Adrenal gland (tissue), 9 donors: ENCODE measurements at regions not wholly inside any gene's neighbourhood (a gene's known extent, or its start where the extent isn't known, plus 50 kb on each side); places are given as distances from the start of the nearest gene placed in this dataset.
A peak's percentile ranks its signal among the peaks of the same experiment; 100 is the strongest.

Experiments
- DNase-seq, 7 donors: peaks; one replicate each; pipeline ENCODE4 v3.0.0-alpha.2; 2019 to 2020
- H3K27ac ChIP-seq, 5 donors: fragments of 200-600 bp; sonication (generic) in 4 of 5; 1 replicate in 3 of 5; 2 replicates in 2 of 5; pipeline versions ENCODE4 v1.5.1 to v1.8.0; 2016 to 2020; ENCODE audit warnings: mild to moderate bottlenecking in 1 of 5
- H3K27me3 ChIP-seq: fragments of 200-600 bp; 2 replicates; pipeline ENCODE4 v1.8.0; 2021
- H3K36me3 ChIP-seq, 2 donors: fragments of 200-600 bp; replicated peaks in 1 of 2; 1 replicate in 1 of 2; 2 replicates in 1 of 2; pipeline versions ENCODE4 v1.5.1 to v1.8.0; 2018 to 2022
- H3K4me1 ChIP-seq, 2 donors: fragments of 200-600 bp; replicated peaks in 1 of 2; 1 replicate in 1 of 2; 2 replicates in 1 of 2; pipeline versions ENCODE4 v1.5.1 to v1.8.0; 2018 to 2021
- H3K4me3 ChIP-seq, 4 donors: fragments of 200-600 bp; sonication (generic) in 3 of 4; one replicate each; pipeline ENCODE4 v1.5.1; 2016 to 2018
- H3K9me3 ChIP-seq, 3 donors: fragments of 200-600 bp; sonication (generic) in 1 of 3; replicated peaks in 1 of 3; 1 replicate in 2 of 3; 2 replicates in 1 of 3; pipeline versions ENCODE4 v1.5.1 to v1.8.0; 2016 to 2021
- POLR2A ChIP-seq, 2 donors: fragments of 450-650 bp; IDR thresholded peaks; one replicate each; pipeline ENCODE4 v1.6.1; 2017; ENCODE audit warnings: antibody characterized with exemption in 2 of 2, mild to moderate bottlenecking in 2 of 2, moderate library complexity in 1 of 2
- WGBS, 4 donors: extraction: QIAGEN DNeasy Blood & Tissue Kit in 2 of 4; methylation state at CpG; one replicate each; pipeline versions ENCODE4 v1.1.5 to v1.1.7; 2013 to 2017; 5-methylcytosine and 5-hydroxymethylcytosine counted together
- intact Hi-C, 2 donors: fragments of 100-400 bp; cut with DNase I; formaldehyde crosslinking; loops; one replicate each; pipeline versions ENCODE4 v1.14.1 to v1.15.0; 2022 to 2023
- TF ChIP-seq, protein P1 (sequence below), 6 experiments: fragments of 450-650 bp in 4 of 6; fragments of 200-600 bp in 2 of 6; sonication (generic) in 1 of 6; IDR thresholded peaks; 1 replicate in 5 of 6; 2 replicates in 1 of 6; pipeline versions ENCODE4 v1.5.1 to v1.8.0; 2016 to 2021; ENCODE audit warnings: antibody characterized with exemption in 6 of 6, mild to moderate bottlenecking in 2 of 6, moderate library complexity in 1 of 6
- donor health status: healthy with polysubstance abuse.
- donor health status: Bipolar disorder and iron deficiency.
- donor health status: DM: yes; HTN: yes; CAD: no.
- donor health status: DM: no; HTN: no; CAD: no.
- donor health status: DM: no; HTN: no; CAD: no.

DNA sequence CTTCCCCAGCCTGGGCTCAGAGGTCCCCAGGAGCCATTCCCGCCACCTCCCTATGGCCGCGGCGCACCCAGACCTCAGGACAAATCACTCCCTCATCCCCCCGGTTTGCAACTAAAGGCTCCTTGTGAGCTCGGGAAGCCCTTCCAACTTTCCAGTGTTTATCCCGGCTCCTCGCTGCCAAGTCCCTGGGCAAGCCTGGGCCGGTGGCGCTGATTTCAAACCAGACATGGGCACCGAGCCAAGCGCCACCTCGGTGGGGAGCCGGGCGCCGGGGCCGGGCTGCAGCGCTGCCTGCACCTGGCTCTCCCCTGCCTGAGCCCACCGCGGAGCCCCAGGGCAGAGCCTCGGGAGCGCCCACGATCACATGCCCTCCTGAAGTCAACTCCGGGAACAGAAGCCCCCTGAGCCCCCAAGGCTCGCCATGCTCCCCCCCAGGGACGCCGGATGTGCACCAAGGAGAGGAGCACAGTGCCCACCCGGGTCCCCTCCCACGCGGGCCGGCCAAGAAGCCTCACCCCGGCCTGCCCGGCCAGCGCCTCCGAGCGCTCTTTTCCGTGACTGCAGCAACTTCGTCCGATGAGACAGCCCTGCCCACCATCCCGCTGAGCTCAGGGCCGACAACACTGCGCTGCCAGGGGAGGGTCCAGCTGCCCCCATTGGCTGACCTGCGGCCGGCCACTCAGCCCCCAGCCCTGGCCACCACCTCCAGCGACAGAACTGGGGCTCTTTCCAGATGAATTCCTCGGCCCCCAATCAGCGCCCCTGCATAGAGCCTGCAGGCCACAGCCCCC is 50.0 kb downstream of the NCOR2 start:
- Histone ChIP-seq H3K27ac (peak overlapping the region; percentile 92 to 98 (median 97)), H3K4me3 (peak overlapping the region in 2 of 4 donors; percentile 16 to 53), H3K4me1 (peaks cover 56 to 83% of the 10 kb centered on the region in 2 donors), H3K27me3 (no peaks in the 10 kb centered on the region), H3K9me3 (no peaks in the 10 kb centered on the region), H3K36me3 (no peaks in the 10 kb centered on the region)
- TF ChIP-seq, protein P1, sequence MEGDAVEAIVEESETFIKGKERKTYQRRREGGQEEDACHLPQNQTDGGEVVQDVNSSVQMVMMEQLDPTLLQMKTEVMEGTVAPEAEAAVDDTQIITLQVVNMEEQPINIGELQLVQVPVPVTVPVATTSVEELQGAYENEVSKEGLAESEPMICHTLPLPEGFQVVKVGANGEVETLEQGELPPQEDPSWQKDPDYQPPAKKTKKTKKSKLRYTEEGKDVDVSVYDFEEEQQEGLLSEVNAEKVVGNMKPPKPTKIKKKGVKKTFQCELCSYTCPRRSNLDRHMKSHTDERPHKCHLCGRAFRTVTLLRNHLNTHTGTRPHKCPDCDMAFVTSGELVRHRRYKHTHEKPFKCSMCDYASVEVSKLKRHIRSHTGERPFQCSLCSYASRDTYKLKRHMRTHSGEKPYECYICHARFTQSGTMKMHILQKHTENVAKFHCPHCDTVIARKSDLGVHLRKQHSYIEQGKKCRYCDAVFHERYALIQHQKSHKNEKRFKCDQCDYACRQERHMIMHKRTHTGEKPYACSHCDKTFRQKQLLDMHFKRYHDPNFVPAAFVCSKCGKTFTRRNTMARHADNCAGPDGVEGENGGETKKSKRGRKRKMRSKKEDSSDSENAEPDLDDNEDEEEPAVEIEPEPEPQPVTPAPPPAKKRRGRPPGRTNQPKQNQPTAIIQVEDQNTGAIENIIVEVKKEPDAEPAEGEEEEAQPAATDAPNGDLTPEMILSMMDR (IDR thresholded peaks at IDR 0.05) = no peak
- TF ChIP-seq POLR2A (IDR thresholded peaks at IDR 0.05) = peak in 1 of 2 donors; percentile 22
- WGBS, 4 donors = 5 to 15% (median 8%) methylated on average over 14 to 47 of the region's 47 CpGs
- DNase-seq = peak; percentile 78 to 88 (median 86)
- intact Hi-C loops = no loop called here

DNA sequence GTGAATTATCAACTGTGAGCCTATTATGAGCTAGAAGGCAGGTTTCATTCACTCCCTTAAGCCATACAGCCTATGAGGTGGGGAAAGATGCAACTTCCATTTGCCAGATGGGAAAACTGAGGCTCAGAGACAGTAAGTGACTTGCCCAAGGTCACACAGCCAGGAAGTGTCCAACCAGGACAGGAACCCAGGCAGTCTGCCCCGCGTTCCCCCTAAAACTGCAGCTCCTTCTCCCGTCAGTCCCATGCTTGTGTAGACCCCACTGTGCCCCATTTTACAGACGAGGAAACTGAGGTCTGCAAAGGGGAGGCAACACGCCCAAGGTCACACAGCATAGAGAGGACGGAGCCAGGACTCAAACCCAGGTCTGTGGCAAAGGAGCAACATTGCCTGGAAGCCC is 50.6 kb downstream of the NCOR2 start:
- intact Hi-C loops = no loop called here

DNA sequence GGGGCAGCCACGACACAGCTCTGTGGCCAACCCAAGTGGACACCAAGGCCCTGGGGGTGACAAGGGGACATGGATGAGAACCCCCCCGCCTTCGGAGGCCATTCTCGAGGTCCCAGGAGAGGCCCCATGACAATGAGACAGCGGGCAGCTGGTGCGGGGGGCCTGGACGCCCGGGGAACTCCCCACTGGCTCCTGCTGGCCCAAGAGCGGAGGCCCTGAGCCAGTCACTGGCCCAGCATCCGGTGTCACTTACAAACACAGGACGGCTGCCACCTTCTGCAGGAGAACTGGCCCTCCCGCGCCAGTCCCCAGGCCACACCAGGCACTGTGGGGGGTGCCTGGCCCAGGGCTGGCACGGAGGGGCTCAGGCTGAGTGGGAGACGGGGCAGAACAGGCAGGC is 51.4 kb downstream of the NCOR2 start:
- H3K9me3 ChIP-seq = no peaks in the 10 kb centered on the region
- no peaks in the 10 kb centered on the region for H3K27me3 ChIP-seq
- intact Hi-C loops = no loop called here
- DNase-seq = peak in 4 of 7 donors; percentile 43 to 54 (median 50)
- no peaks in the 10 kb centered on the region for H3K36me3 ChIP-seq
- WGBS, 4 donors = 46 to 70% (median 63%) methylated on average over 1 to 15 of the region's 15 CpGs
- TF ChIP-seq, protein P1 (IDR thresholded peaks at IDR 0.05) = no peak
- no peak for TF ChIP-seq POLR2A (IDR thresholded peaks at IDR 0.05)
- H3K4me1 ChIP-seq = peaks cover 58 to 85% of the 10 kb centered on the region in 2 donors
- peak overlapping the region in 3 of 5 donors; percentile 97 to 98 (median 97) for H3K27ac ChIP-seq
- H3K4me3 ChIP-seq = no peak overlapping the region

More for the DNA sequence above, 50.6 kb downstream of the NCOR2 start:
- TF ChIP-seq POLR2A (IDR thresholded peaks at IDR 0.05) = no peak
- TF ChIP-seq, protein P1 (IDR thresholded peaks at IDR 0.05) = no peak
- 36 to 56% (median 47%) methylated on average over 4 to 6 of the region's 6 CpGs for WGBS, 4 donors
- H3K4me3 ChIP-seq = peak overlapping the region in 2 of 4 donors; percentile 16 to 53
- no peaks in the 10 kb centered on the region for H3K36me3 ChIP-seq
- H3K9me3 ChIP-seq = no peaks in the 10 kb centered on the region
- H3K27ac ChIP-seq = peak overlapping the region; percentile 92 to 98 (median 97)
- H3K27me3 ChIP-seq = no peaks in the 10 kb centered on the region
- H3K4me1 ChIP-seq = peaks cover 58 to 87% of the 10 kb centered on the region in 2 donors
- no peak for DNase-seq

DNA sequence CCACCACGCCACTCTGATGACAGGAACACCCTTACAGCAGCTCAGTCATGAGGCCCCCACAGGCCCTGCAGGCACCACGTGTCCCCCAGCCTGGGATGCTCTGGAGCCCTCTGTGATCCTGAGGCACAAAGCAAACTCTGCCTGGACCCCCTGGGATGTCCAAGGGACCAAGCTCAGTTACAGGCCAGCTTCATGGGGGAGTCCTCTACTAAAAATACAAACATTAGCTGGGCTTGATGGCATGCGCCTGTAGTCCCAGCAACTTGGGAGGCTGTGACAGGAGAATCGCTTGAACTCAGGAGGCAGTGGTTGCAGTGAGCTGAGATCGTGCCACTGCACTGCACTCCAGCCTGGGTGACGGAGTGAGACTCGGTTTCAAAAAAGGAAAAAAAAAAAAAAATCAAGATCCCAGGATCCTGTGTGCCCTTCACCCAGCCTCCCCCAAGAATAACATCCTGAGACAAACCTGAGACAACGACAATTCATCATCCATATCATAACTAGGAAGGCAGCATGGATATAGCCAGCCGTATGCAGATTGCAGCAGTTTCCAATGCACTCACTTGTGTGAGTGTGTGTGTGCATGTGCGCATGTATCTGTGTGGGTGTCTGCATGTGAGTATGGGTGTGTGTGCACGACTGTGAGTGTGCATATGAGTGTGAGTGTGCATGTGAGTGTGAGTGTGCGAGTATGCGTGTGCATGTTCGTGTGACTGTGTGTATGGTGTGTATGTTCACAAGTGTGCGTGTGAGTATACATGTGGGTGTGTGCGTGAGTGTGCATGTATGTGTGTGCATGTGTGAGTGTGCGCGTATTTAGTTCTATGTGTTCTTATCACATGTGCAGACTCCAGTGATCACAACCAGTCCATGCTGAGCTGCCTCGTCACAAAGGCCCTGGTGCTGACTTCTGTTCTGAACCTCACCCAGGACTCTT is 52.1 kb downstream of the NCOR2 start:
- intact Hi-C loops = no loop called here
- no peak for DNase-seq
- peak overlapping the region in 2 of 5 donors; percentile 97 for H3K27ac ChIP-seq
- TF ChIP-seq, protein P1 (IDR thresholded peaks at IDR 0.05) = no peak
- no peak for TF ChIP-seq POLR2A (IDR thresholded peaks at IDR 0.05)
- no peaks in the 10 kb centered on the region for H3K27me3 ChIP-seq
- no peaks in the 10 kb centered on the region for H3K9me3 ChIP-seq
- WGBS, 4 donors = 87 to 90% (median 89%) methylated on average over 18 to 19 of the region's 19 CpGs
- H3K4me1 ChIP-seq = peaks cover 56 to 84% of the 10 kb centered on the region in 2 donors
- no peak overlapping the region for H3K4me3 ChIP-seq
- H3K36me3 ChIP-seq = no peaks in the 10 kb centered on the region
